ENCODE measurements at regions not wholly inside any gene's neighbourhood (a gene's known extent, or its start where the extent isn't known, plus 50 kb on each side); places are given as distances from the start of the nearest gene placed in this dataset.

DNA sequence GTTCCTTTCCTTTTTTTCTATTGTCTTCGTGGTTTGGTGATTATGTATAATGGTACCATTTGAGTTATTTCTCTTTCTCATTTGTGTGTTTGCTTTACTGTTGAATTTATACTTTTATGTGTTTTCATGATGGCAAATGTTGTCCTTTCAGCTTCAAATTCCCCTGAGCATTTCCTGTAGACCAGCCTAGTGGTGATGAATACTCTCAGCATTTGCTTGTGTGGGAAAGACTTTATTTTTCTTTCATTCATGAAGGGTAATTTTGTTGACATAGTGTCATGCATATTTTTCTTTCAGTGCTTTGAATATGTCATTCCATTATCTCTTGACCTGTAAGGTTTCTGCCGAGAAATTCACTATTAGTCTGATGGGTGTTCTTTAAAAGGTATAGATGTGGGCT lies 166.6 kb upstream of the GORAB start (continued):
- TF ChIP-seq, protein P1, sequence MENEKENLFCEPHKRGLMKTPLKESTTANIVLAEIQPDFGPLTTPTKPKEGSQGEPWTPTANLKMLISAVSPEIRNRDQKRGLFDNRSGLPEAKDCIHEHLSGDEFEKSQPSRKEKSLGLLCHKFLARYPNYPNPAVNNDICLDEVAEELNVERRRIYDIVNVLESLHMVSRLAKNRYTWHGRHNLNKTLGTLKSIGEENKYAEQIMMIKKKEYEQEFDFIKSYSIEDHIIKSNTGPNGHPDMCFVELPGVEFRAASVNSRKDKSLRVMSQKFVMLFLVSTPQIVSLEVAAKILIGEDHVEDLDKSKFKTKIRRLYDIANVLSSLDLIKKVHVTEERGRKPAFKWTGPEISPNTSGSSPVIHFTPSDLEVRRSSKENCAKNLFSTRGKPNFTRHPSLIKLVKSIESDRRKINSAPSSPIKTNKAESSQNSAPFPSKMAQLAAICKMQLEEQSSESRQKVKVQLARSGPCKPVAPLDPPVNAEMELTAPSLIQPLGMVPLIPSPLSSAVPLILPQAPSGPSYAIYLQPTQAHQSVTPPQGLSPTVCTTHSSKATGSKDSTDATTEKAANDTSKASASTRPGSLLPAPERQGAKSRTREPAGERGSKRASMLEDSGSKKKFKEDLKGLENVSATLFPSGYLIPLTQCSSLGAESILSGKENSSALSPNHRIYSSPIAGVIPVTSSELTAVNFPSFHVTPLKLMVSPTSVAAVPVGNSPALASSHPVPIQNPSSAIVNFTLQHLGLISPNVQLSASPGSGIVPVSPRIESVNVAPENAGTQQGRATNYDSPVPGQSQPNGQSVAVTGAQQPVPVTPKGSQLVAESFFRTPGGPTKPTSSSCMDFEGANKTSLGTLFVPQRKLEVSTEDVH (IDR thresholded peaks at IDR 0.05; ENCODE audit: low read depth, partially characterized antibody) = no peak

DNA sequence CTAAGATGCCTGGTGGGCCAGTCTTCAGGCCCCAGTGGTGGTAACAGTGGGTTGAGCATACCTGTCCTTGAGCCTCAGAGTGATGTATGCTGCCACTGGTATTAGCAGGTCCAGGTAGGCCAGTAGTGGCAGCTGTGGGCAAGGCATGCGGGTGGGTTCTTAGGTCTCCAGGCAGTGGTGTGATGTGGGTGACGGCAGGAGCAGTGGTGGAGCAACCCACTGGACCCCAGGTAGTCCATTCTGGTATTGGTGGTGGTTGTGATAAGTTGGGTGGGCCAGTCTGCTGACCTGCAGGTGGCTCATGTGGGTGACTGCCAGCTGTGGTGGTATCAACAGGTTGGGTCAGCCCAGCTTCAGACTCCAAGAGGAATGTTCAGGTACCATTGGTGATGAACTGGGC lies 165.0 kb upstream of the GORAB start:
- CTCF ChIA-PET (ENCODE audit: low intra/inter-chr PET ratio) = no interaction called here
- no peak overlapping the region for H2AFZ ChIP-seq (ENCODE audit: low read depth, low read length)
- H3K27me3 ChIP-seq (ENCODE audit: control insufficient read depth in 2 of 2, insufficient read depth in 2 of 2, low read length in 2 of 2) = no peaks in the 10 kb centered on the region
- H3K27ac ChIP-seq (ENCODE audit: extremely low read depth, low read depth, low read length) = no peak overlapping the region
- H3K9me1 ChIP-seq (ENCODE audit: control insufficient read depth, insufficient read depth, low read length) = no peaks in the 10 kb centered on the region
- H3K9ac ChIP-seq (ENCODE audit: insufficient read depth in 1 of 2, low read depth in 2 of 2, low read length in 2 of 2) = no peak overlapping the region
- in situ Hi-C loops (cut with MboI) = no loop called here
- H3K4me3 ChIP-seq = no peak overlapping the region
- no peak overlapping the region for H3K4me2 ChIP-seq (ENCODE audit: insufficient read depth, low read length)
- intact Hi-C loops (cut with micrococcal nuclease) = no loop called here
- DNase-seq (ENCODE audit: extremely low read depth in 1 of 4, low spot score in 3 of 4) = no peak
- no peaks in the 10 kb centered on the region for H3K36me3 ChIP-seq (ENCODE audit: control insufficient read depth, insufficient read depth, low read length)
- H3K9me3 ChIP-seq (replicated peaks; ENCODE audit: control insufficient read depth, insufficient read depth, low read depth, low read length) = no peaks in the 10 kb centered on the region; the same call in 1 of the 2 replicates
- ATAC-seq = no peak
- no peaks in the 10 kb centered on the region for H3K79me2 ChIP-seq (ENCODE audit: control insufficient read depth, insufficient read depth, low read length)
- WGBS (ENCODE audit: insufficient coverage, low coverage, missing lambda C conversion rate) = 0% methylated on average over 2 of the region's 2 CpGs
- no peaks in the 10 kb centered on the region for H4K20me1 ChIP-seq (replicated peaks; ENCODE audit: control insufficient read depth, insufficient read depth, low read length)
- POLR2A ChIA-PET = no interaction called here
- H3K4me1 ChIP-seq (replicated peaks in 1 of 2; ENCODE audit: control insufficient read depth in 2 of 2, insufficient read depth in 2 of 2, low read length in 2 of 2) = no peaks in the 10 kb centered on the region
- BruUV-seq (replicated peaks) = no TSS peak
- no peak for FAIRE-seq
- no peak for TF ChIP-seq ZNF143 (CRISPR knock-in tag; IDR thresholded peaks at IDR 0.05)
- no peak for TF ChIP-seq ZNF197 (CRISPR knock-in tag; IDR thresholded peaks at IDR 0.05; ENCODE audit: low read depth)
- TF ChIP-seq MYBL2 (IDR thresholded peaks at IDR 0.05; ENCODE audit: low read depth) = no peak
- TF ChIP-seq MYBL2 (CRISPR knock-in tag; IDR thresholded peaks at IDR 0.05; ENCODE audit: borderline replicate concordance) = no peak
- TF ChIP-seq RBM17 (IDR thresholded peaks at IDR 0.05; ENCODE audit: borderline replicate concordance, low read depth, low read length) = no peak
- TF ChIP-seq GTF2A2 (tag; IDR thresholded peaks at IDR 0.05) = no peak
- TF ChIP-seq, protein P2, sequence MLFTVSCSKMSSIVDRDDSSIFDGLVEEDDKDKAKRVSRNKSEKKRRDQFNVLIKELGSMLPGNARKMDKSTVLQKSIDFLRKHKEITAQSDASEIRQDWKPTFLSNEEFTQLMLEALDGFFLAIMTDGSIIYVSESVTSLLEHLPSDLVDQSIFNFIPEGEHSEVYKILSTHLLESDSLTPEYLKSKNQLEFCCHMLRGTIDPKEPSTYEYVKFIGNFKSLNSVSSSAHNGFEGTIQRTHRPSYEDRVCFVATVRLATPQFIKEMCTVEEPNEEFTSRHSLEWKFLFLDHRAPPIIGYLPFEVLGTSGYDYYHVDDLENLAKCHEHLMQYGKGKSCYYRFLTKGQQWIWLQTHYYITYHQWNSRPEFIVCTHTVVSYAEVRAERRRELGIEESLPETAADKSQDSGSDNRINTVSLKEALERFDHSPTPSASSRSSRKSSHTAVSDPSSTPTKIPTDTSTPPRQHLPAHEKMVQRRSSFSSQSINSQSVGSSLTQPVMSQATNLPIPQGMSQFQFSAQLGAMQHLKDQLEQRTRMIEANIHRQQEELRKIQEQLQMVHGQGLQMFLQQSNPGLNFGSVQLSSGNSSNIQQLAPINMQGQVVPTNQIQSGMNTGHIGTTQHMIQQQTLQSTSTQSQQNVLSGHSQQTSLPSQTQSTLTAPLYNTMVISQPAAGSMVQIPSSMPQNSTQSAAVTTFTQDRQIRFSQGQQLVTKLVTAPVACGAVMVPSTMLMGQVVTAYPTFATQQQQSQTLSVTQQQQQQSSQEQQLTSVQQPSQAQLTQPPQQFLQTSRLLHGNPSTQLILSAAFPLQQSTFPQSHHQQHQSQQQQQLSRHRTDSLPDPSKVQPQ (CRISPR knock-in tag; IDR thresholded peaks at IDR 0.05; ENCODE audit: borderline replicate concordance) = no peak
- TF ChIP-seq HDAC8 (tag; IDR thresholded peaks at IDR 0.05) = no peak
- TF ChIP-seq, protein P3, sequence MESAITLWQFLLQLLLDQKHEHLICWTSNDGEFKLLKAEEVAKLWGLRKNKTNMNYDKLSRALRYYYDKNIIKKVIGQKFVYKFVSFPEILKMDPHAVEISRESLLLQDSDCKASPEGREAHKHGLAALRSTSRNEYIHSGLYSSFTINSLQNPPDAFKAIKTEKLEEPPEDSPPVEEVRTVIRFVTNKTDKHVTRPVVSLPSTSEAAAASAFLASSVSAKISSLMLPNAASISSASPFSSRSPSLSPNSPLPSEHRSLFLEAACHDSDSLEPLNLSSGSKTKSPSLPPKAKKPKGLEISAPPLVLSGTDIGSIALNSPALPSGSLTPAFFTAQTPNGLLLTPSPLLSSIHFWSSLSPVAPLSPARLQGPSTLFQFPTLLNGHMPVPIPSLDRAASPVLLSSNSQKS (CRISPR knock-in tag; IDR thresholded peaks at IDR 0.05) = no peak
- no peak for TF ChIP-seq MEIS2 (IDR thresholded peaks at IDR 0.05; ENCODE audit: partially characterized antibody)
- TF ChIP-seq, protein P4, sequence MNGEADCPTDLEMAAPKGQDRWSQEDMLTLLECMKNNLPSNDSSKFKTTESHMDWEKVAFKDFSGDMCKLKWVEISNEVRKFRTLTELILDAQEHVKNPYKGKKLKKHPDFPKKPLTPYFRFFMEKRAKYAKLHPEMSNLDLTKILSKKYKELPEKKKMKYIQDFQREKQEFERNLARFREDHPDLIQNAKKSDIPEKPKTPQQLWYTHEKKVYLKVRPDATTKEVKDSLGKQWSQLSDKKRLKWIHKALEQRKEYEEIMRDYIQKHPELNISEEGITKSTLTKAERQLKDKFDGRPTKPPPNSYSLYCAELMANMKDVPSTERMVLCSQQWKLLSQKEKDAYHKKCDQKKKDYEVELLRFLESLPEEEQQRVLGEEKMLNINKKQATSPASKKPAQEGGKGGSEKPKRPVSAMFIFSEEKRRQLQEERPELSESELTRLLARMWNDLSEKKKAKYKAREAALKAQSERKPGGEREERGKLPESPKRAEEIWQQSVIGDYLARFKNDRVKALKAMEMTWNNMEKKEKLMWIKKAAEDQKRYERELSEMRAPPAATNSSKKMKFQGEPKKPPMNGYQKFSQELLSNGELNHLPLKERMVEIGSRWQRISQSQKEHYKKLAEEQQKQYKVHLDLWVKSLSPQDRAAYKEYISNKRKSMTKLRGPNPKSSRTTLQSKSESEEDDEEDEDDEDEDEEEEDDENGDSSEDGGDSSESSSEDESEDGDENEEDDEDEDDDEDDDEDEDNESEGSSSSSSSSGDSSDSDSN (IDR thresholded peaks at IDR 0.05; ENCODE audit: borderline replicate concordance in 1 of 2, low read depth in 2 of 2, low read length in 2 of 2) = no peak
